Neural progenitor cell (in vitro differentiated cells): ENCODE measurements at regions not wholly inside any gene's neighbourhood (a gene's known extent, or its start where the extent isn't known, plus 50 kb on each side); places are given as distances from the start of the nearest gene placed in this dataset.

Experiments used
- DNase-seq: peaks from one replicate; pipeline ENCODE4 v3.0.0-alpha.2; 2016; ENCODE audit warnings: low spot score
- H2AFZ ChIP-seq: fragments of 200-600 bp; sonication (generic); replicated peaks from 2 replicates; pipeline ENCODE4 v1.6.1; 2016; ENCODE audit warnings: antibody characterized with exemption
- H3F3A ChIP-seq: fragments of 200-600 bp; sonication (generic); 2 replicates; pipeline ENCODE4 v1.6.1; 2016; ENCODE audit warnings: antibody characterized with exemption, low read depth
- H3K27ac ChIP-seq: fragments of 200-600 bp; sonication (generic); 2 replicates; pipeline ENCODE4 v1.5.1; 2016; ENCODE audit warnings: mild to moderate bottlenecking
- H3K27me3 ChIP-seq: fragments of 200-600 bp; sonication (generic); 2 replicates; pipeline ENCODE4 v1.6.1; 2016; ENCODE audit warnings: mild to moderate bottlenecking, moderate library complexity
- H3K36me3 ChIP-seq: fragments of 200-600 bp; sonication (generic); 2 replicates; pipeline ENCODE4 v1.5.1; 2016
- H3K4me1 ChIP-seq: fragments of 200-600 bp; sonication (generic); 2 replicates; pipeline ENCODE4 v1.6.1; 2016; ENCODE audit warnings: mixed run types
- H3K4me2 ChIP-seq: fragments of 200-600 bp; sonication (generic); 2 replicates; pipeline ENCODE4 v1.6.1; 2016
- H3K4me3 ChIP-seq: fragments of 200-600 bp; sonication (generic); 2 replicates; pipeline ENCODE4 v1.5.1; 2016
- H3K79me2 ChIP-seq: fragments of 200-600 bp; sonication (generic); 2 replicates; pipeline ENCODE4 v1.6.1; 2016; ENCODE audit warnings: low read depth
- H3K9ac ChIP-seq: fragments of 200-600 bp; sonication (generic); 2 replicates; pipeline ENCODE4 v1.6.1; 2016
- H3K9me3 ChIP-seq: fragments of 200-600 bp; sonication (generic); 2 replicates; pipeline ENCODE4 v1.5.1; 2016; ENCODE audit warnings: low read depth
- H4K20me1 ChIP-seq: fragments of 200-600 bp; sonication (generic); 2 replicates; pipeline ENCODE4 v1.6.1; 2016; ENCODE audit warnings: low read depth
- H3K27ac Mint-ChIP-seq: 3 replicates; pipeline ENCODE4 v1.8.0; 2021; ENCODE audit warnings: mixed read lengths
- H3K27me3 Mint-ChIP-seq: 2 replicates; pipeline ENCODE4 v1.8.0; 2022; ENCODE audit warnings: low read depth, mild to moderate bottlenecking, inconsistent platforms, moderate library complexity, mixed read lengths; ENCODE audit not compliant: insufficient read depth
- H3K36me3 Mint-ChIP-seq: 3 replicates; pipeline ENCODE4 v1.8.0; 2021; ENCODE audit warnings: mixed read lengths
- H3K4me1 Mint-ChIP-seq: 3 replicates; pipeline ENCODE4 v1.8.0; 2021; ENCODE audit warnings: mixed read lengths
- H3K4me3 Mint-ChIP-seq: 3 replicates; pipeline ENCODE4 v1.8.0; 2021; ENCODE audit warnings: mild to moderate bottlenecking, moderate library complexity, mixed read lengths
- H3K9me3 Mint-ChIP-seq: 3 replicates; pipeline ENCODE4 v1.8.0; 2020; ENCODE audit warnings: mixed read lengths
- EZH2 ChIP-seq: fragments of 200-600 bp; sonication (generic); IDR thresholded peaks from 2 replicates; pipeline ENCODE4 v1.6.1; 2017; ENCODE audit warnings: antibody characterized with exemption, mild to moderate bottlenecking, moderate library complexity
- EZH2phosphoT487 ChIP-seq: fragments of 200-600 bp; sonication (generic); IDR thresholded peaks from 2 replicates; pipeline ENCODE4 v1.6.1; 2017; ENCODE audit warnings: antibody characterized with exemption
- TF ChIP-seq, protein P1 (sequence below): fragments of 200-600 bp; sonication (generic); IDR thresholded peaks from 2 replicates; pipeline ENCODE4 v1.5.1; 2017; ENCODE audit warnings: antibody characterized with exemption, mild to moderate bottlenecking

DNA sequence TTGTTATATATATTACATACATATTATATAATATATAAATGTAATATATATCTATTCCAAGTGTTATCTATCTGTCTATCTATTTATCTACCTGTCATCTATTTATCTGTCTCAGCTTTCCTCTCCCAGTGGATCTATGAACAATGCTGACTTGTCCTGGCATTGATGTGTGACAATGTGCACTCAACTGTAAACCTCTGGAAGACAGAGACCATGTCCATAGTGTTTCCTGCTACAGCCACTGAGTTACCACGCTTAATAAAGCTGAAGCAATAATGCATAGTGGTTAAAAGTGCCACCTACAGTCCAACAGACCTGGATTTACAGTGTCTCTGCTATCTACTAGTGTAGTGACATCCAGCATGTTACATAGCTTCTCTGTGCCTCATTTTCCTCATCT, 57.2 kb upstream of the TMED7 start:
- Mint-ChIP-seq H3K4me3 (no peak overlapping the region), H3K36me3 (no peaks in the 10 kb centered on the region), H3K4me1 (no peaks in the 10 kb centered on the region), H3K27ac (no peak overlapping the region), H3K9me3 (no peaks in the 10 kb centered on the region), H3K27me3 (no peaks in the 10 kb centered on the region)
- H2AFZ ChIP-seq = no peak overlapping the region
- peaks cover 7% of the 10 kb centered on the region for H3K4me1 ChIP-seq
- H3K79me2 ChIP-seq = no peaks in the 10 kb centered on the region
- H3K9me3 ChIP-seq = no peaks in the 10 kb centered on the region
- H3F3A ChIP-seq = no peaks in the 10 kb centered on the region
- TF ChIP-seq EZH2 (no peak), EZH2phosphoT487 (no peak)
- TF ChIP-seq, protein P1, sequence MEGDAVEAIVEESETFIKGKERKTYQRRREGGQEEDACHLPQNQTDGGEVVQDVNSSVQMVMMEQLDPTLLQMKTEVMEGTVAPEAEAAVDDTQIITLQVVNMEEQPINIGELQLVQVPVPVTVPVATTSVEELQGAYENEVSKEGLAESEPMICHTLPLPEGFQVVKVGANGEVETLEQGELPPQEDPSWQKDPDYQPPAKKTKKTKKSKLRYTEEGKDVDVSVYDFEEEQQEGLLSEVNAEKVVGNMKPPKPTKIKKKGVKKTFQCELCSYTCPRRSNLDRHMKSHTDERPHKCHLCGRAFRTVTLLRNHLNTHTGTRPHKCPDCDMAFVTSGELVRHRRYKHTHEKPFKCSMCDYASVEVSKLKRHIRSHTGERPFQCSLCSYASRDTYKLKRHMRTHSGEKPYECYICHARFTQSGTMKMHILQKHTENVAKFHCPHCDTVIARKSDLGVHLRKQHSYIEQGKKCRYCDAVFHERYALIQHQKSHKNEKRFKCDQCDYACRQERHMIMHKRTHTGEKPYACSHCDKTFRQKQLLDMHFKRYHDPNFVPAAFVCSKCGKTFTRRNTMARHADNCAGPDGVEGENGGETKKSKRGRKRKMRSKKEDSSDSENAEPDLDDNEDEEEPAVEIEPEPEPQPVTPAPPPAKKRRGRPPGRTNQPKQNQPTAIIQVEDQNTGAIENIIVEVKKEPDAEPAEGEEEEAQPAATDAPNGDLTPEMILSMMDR = no peak
- H3K36me3 ChIP-seq = no peaks in the 10 kb centered on the region
- no peak for DNase-seq
- no peak overlapping the region for H3K4me2 ChIP-seq
- no peaks in the 10 kb centered on the region for H4K20me1 ChIP-seq
- H3K27me3 ChIP-seq = no peaks in the 10 kb centered on the region
- no peak overlapping the region for H3K9ac ChIP-seq
- H3K4me3 ChIP-seq = no peak overlapping the region
- no peak overlapping the region for H3K27ac ChIP-seq
